ENCODE measurements at regions not wholly inside any gene's neighbourhood (a gene's known extent, or its start where the extent isn't known, plus 50 kb on each side); places are given as distances from the start of the nearest gene placed in this dataset.

- TF ChIP-seq STAT3 (IDR thresholded peaks at IDR 0.05; ENCODE audit: low read depth, low read length) (no peak), HDAC6 (IDR thresholded peaks at IDR 0.05; ENCODE audit: unreplicated experiment) (no peak), NR2C1 (IDR thresholded peaks at IDR 0.05) (no peak)
These were observed 306.2 kb upstream of the SLIT2 start (continued) for GRCh38 chr4:19945501-19945900.

GRCh38 chr4:19944806-19945205 lies 306.9 kb upstream of the SLIT2 start:
- Histone ChIP-seq H3K27ac (ENCODE audit: control insufficient read depth, insufficient read depth) (no peak overlapping the region), H4K20me1 (ENCODE audit: control insufficient read depth, insufficient read depth) (no peaks in the 10 kb centered on the region), H3K27me3 (replicated peaks in 1 of 2; ENCODE audit: control insufficient read depth in 2 of 2, insufficient read depth in 2 of 2, low read length in 1 of 2) (no peaks in the 10 kb centered on the region), H3K4me2 (ENCODE audit: control insufficient read depth, insufficient read depth) (no peak overlapping the region), H3K79me2 (ENCODE audit: control insufficient read depth, insufficient read depth, low read length) (no peaks in the 10 kb centered on the region), H3K9me3 (replicated peaks; ENCODE audit: control insufficient read depth, insufficient read depth, low read length) (no peaks in the 10 kb centered on the region), H3K36me3 (ENCODE audit: control insufficient read depth in 2 of 2, insufficient read depth in 2 of 2, low read length in 1 of 2) (no peaks in the 10 kb centered on the region), H3K4me3 (no peak overlapping the region), H2AFZ (ENCODE audit: control insufficient read depth, low read depth, low read length) (no peak overlapping the region), H3K9ac (ENCODE audit: control insufficient read depth, insufficient read depth, low read length) (no peak overlapping the region), H3K4me1 (ENCODE audit: control insufficient read depth, insufficient read depth, low read length) (no peaks in the 10 kb centered on the region)
- ChIA-PET SMC1A (ENCODE audit: uncharacterized antibody, unreplicated experiment) (interaction anchor here (0.6 kb wide), 1 partner anchor 128 kb away, joined by 3 read pairs; no protein-coding TSS in a partner anchor), CTCF (no interaction called here), POLR2A (no interaction called here), RAD21 (ENCODE audit: unreplicated experiment) (no interaction called here)
- TF ChIP-seq RB1 (IDR thresholded peaks at IDR 0.05; ENCODE audit: borderline replicate concordance) (no peak), HDGF (IDR thresholded peaks at IDR 0.05) (no peak), ZNF274 (IDR thresholded peaks at IDR 0.05; ENCODE audit: insufficient read depth, insufficient read length) (no peak), ASH2L (IDR thresholded peaks at IDR 0.05; ENCODE audit: borderline replicate concordance, low read depth) (no peak), RCOR1 (conservative IDR thresholded peaks at IDR 0.05; ENCODE audit: low read depth, low read length) (no peak), SREBF1 (IDR thresholded peaks at IDR 0.05; ENCODE audit: low read length) (no peak), USF1 (IDR thresholded peaks at IDR 0.05; ENCODE audit: borderline replicate concordance, extremely low read length, insufficient read depth, low read depth, low read length) (no peak), PML (IDR thresholded peaks at IDR 0.05; ENCODE audit: low read length) (no peak), FOXM1 (IDR thresholded peaks at IDR 0.05; ENCODE audit: low read depth, low read length) (no peak)
- intact Hi-C loops (cut with micrococcal nuclease; ENCODE audit: unreplicated experiment): no loop called here
- no peak for FAIRE-seq
- ATAC-seq: no peak
- in situ Hi-C loops (cut with MboI): no loop called here
- DNase-seq (ENCODE audit: low read depth, low spot score): no peak
- WGBS (ENCODE audit: insufficient coverage, insufficient replicate concordance, low lambda C conversion rate, missing lambda C conversion rate): 19% methylated on average over 2 of the region's 2 CpGs
- no TSS peak for BruUV-seq (replicated peaks)

Measured in GM12878 (cell line).